Activated CD8-positive, alpha-beta memory T cell treated with anti-CD3 and anti-CD28 coated beads, Interleukin-2, amount 50 U/mL, for 1 hour (primary cell): ENCODE measurements at regions not wholly inside any gene's neighbourhood (a gene's known extent, or its start where the extent isn't known, plus 50 kb on each side); places are given as distances from the start of the nearest gene placed in this dataset.
"Not testable (repeated sequence)": the region's sequence is repeated elsewhere in the genome, so short reads cannot be mapped to it uniquely, and the experiment has no call there.

Experiments used
- DNase-seq: peaks from one replicate; pipeline ENCODE4 v3.0.0-alpha.2; 2020; ENCODE audit errors: extremely low read depth

GRCh38 chrX:40788698-40789097 is 53.4 kb upstream of the MED14 start:
- not testable (repeated sequence) for DNase-seq

GRCh38 chrX:40792433-40792832 is 57.1 kb upstream of the MED14 start:
- DNase-seq: no peak

- not testable (repeated sequence) for DNase-seq
Measured at GRCh38 chrX:40794829-40795130, 59.4 kb upstream of the MED14 start.

GRCh38 chrX:40799745-40800144 is 64.4 kb upstream of the MED14 start:
- not testable (repeated sequence) for DNase-seq

- DNase-seq: no peak
Measured at GRCh38 chrX:40805404-40805803, 70.1 kb upstream of the MED14 start.

GRCh38 chrX:40806513-40807220 is 71.3 kb upstream of the MED14 start:
- no peak for DNase-seq

GRCh38 chrX:40807384-40807783 is 72.0 kb upstream of the MED14 start:
- no peak for DNase-seq

GRCh38 chrX:40808203-40808602 is 72.9 kb upstream of the MED14 start:
- DNase-seq: no peak

- no peak for DNase-seq
Measured at GRCh38 chrX:40809210-40809609, 73.9 kb upstream of the MED14 start.

- not testable (repeated sequence) for DNase-seq
Measured at GRCh38 chrX:40815045-40815444, 79.7 kb upstream of the MED14 start.

GRCh38 chrX:40816906-40817305 is 81.6 kb upstream of the MED14 start:
- no peak for DNase-seq

GRCh38 chrX:40818236-40818635 is 82.9 kb upstream of the MED14 start:
- no peak for DNase-seq

- DNase-seq: no peak
Measured at GRCh38 chrX:40821780-40822179, 86.4 kb upstream of the MED14 start.

- no peak for DNase-seq
Measured at GRCh38 chrX:40827331-40827730, 92.0 kb upstream of the MED14 start.

- no peak for DNase-seq
Measured at GRCh38 chrX:40831750-40832149, 96.4 kb upstream of the MED14 start.

GRCh38 chrX:40832723-40833122 is 97.4 kb upstream of the MED14 start:
- no peak for DNase-seq

- no peak for DNase-seq
Measured at GRCh38 chrX:40834225-40834624, 98.9 kb upstream of the MED14 start.

- no peak for DNase-seq
Measured at GRCh38 chrX:40835526-40835925, 100.2 kb upstream of the MED14 start.

GRCh38 chrX:40843643-40844042 is 108.3 kb upstream of the MED14 start:
- DNase-seq: no peak

- no peak for DNase-seq
Measured at GRCh38 chrX:40844471-40844870, 109.1 kb upstream of the MED14 start.

- no peak for DNase-seq
Measured at GRCh38 chrX:40845331-40845911, 110.1 kb upstream of the MED14 start.

- DNase-seq: no peak
Measured at GRCh38 chrX:40849906-40850823, 114.8 kb upstream of the MED14 start.

- DNase-seq: no peak
Measured at GRCh38 chrX:40852586-40852985, 117.2 kb upstream of the MED14 start.
